ENCODE measurements at regions not wholly inside any gene's neighbourhood (a gene's known extent, or its start where the extent isn't known, plus 50 kb on each side); places are given as distances from the start of the nearest gene placed in this dataset.

- Histone ChIP-seq H3K27ac (no peak overlapping the region), H3K4me1 (peaks cover 7% of the 10 kb centered on the region), H3K4me3 (no peak overlapping the region), H3K27me3 (ENCODE audit: low read depth) (no peaks in the 10 kb centered on the region), H3K9me3 (no peaks in the 10 kb centered on the region), H3K36me3 (no peaks in the 10 kb centered on the region)
- ATAC-seq (no peak), DNase-seq (no peak)
- TF ChIP-seq CTCF (IDR thresholded peaks at IDR 0.05): no peak
- intact Hi-C loops (cut with DNase I): no loop called here
Measured at GRCh38 chr6:118714756-118715155, 63.4 kb upstream of the CEP85L start.

- Histone ChIP-seq H3K4me1 (peaks cover 22% of the 10 kb centered on the region), H3K27ac (no peak overlapping the region), H3K9me3 (no peaks in the 10 kb centered on the region), H3K36me3 (no peaks in the 10 kb centered on the region), H3K4me3 (no peak overlapping the region), H3K27me3 (ENCODE audit: low read depth) (no peaks in the 10 kb centered on the region)
- TF ChIP-seq CTCF (IDR thresholded peaks at IDR 0.05): no peak
- no peak for DNase-seq
- no peak for ATAC-seq
- intact Hi-C loops (cut with DNase I): no loop called here
Measured at GRCh38 chr6:118712969-118713368, 61.6 kb upstream of the CEP85L start.

GRCh38 chr6:118710616-118711015 lies 59.2 kb upstream of the CEP85L start:
- ATAC-seq: no peak
- intact Hi-C loops (cut with DNase I): no loop called here
- H3K36me3 ChIP-seq: no peaks in the 10 kb centered on the region
- H3K4me1 ChIP-seq: peaks cover 36% of the 10 kb centered on the region
- H3K27me3 ChIP-seq (ENCODE audit: low read depth): no peaks in the 10 kb centered on the region
- DNase-seq: no peak
- H3K9me3 ChIP-seq: no peaks in the 10 kb centered on the region
- TF ChIP-seq CTCF (IDR thresholded peaks at IDR 0.05): no peak
- H3K27ac ChIP-seq: no peak overlapping the region
- H3K4me3 ChIP-seq: no peak overlapping the region

GRCh38 chr6:118709859-118710350 lies 58.5 kb upstream of the CEP85L start:
- intact Hi-C loops (cut with DNase I): no loop called here
- peak; percentile 77 to 83 for ATAC-seq
- Histone ChIP-seq H3K4me1 (peaks cover 42% of the 10 kb centered on the region), H3K36me3 (no peaks in the 10 kb centered on the region), H3K27me3 (ENCODE audit: low read depth) (no peaks in the 10 kb centered on the region), H3K4me3 (peak overlapping the region; percentile 46), H3K27ac (peak overlapping the region; percentile 70), H3K9me3 (no peaks in the 10 kb centered on the region)
- DNase-seq: no peak
- TF ChIP-seq CTCF (IDR thresholded peaks at IDR 0.05): no peak

GRCh38 chr6:118708744-118709143 lies 57.4 kb upstream of the CEP85L start:
- intact Hi-C loops (cut with DNase I): no loop called here
- Histone ChIP-seq H3K36me3 (no peaks in the 10 kb centered on the region), H3K9me3 (no peaks in the 10 kb centered on the region), H3K27me3 (ENCODE audit: low read depth) (no peaks in the 10 kb centered on the region), H3K27ac (peak overlapping the region; percentile 70), H3K4me1 (peaks cover 42% of the 10 kb centered on the region), H3K4me3 (peak overlapping the region; percentile 46)
- TF ChIP-seq CTCF (IDR thresholded peaks at IDR 0.05): no peak
- DNase-seq (no peak), ATAC-seq (no peak)

GRCh38 chr6:118708055-118708454 lies 56.7 kb upstream of the CEP85L start:
- ATAC-seq (no peak), DNase-seq (no peak)
- H3K4me3 ChIP-seq: no peak overlapping the region
- no peaks in the 10 kb centered on the region for H3K36me3 ChIP-seq
- H3K27ac ChIP-seq: peak overlapping the region; percentile 70
- peaks cover 42% of the 10 kb centered on the region for H3K4me1 ChIP-seq
- no peaks in the 10 kb centered on the region for H3K9me3 ChIP-seq
- TF ChIP-seq CTCF (IDR thresholded peaks at IDR 0.05): no peak
- H3K27me3 ChIP-seq (ENCODE audit: low read depth): no peaks in the 10 kb centered on the region
- intact Hi-C loops (cut with DNase I): no loop called here

Data from lower lobe of right lung (tissue), 2 donors.